H1 (cell line): ENCODE measurements at regions not wholly inside any gene's neighbourhood (a gene's known extent, or its start where the extent isn't known, plus 50 kb on each side); places are given as distances from the start of the nearest gene placed in this dataset.
A peak's percentile ranks its signal among the peaks of the same experiment; 100 is the strongest.

Experiments used
- CTCF ChIA-PET: fragments of 300-600 bp; sonication (Branson Sonifier 250); formaldehyde crosslinking; loops from one replicate; lab custom pipeline; 2021; ENCODE audit not compliant: partially characterized antibody; lab: Charles Lee
- POLR2A ChIA-PET: fragments of 300-600 bp; sonication (Branson Sonifier 250); formaldehyde crosslinking; loops from one replicate; lab custom pipeline; 2021; ENCODE audit warnings: inconsistent platforms; ENCODE audit not compliant: partially characterized antibody; lab: Charles Lee
- DNase-seq, 2 experiments: peaks; one replicate each; pipeline versions ENCODE4 v3.0.0 to v3.0.0-alpha.2; 2010 to 2022; ENCODE audit warnings: low spot score in 2 of 2, low read depth in 1 of 2, mixed read lengths in 1 of 2
- FAIRE-seq: peaks from 2 replicates; lab custom pipeline; 2011; peaks lifted over from hg19 to GRCh38; lab: Jason Lieb, UNC
- H2AFZ ChIP-seq: 2 replicates; pipeline ENCODE4 v1.8.1; 2012; ENCODE audit warnings: low read length, inconsistent platforms
- H2AK5ac ChIP-seq: 2 replicates; pipeline ENCODE4 v1.6.1; 2013; ENCODE audit warnings: low read depth, low read length
- H2BK120ac ChIP-seq: replicated peaks from 2 replicates; pipeline ENCODE3; 2013; ENCODE audit warnings: low read depth, low read length, inconsistent platforms
- H2BK12ac ChIP-seq: 2 replicates; pipeline ENCODE4 v1.6.1; 2013; ENCODE audit warnings: low read depth, low read length
- H2BK15ac ChIP-seq: 2 replicates; pipeline ENCODE4 v1.6.1; 2013; ENCODE audit warnings: low read length
- H2BK20ac ChIP-seq: 2 replicates; pipeline ENCODE4 v1.6.1; 2013; ENCODE audit warnings: low read length
- H2BK5ac ChIP-seq: 2 replicates; pipeline ENCODE4 v1.6.1; 2013; ENCODE audit warnings: low read depth, low read length
- H3K14ac ChIP-seq: 2 replicates; pipeline ENCODE4 v1.6.1; 2013; ENCODE audit warnings: inconsistent platforms; ENCODE audit not compliant: insufficient read length
- H3K18ac ChIP-seq: 2 replicates; pipeline ENCODE4 v1.6.1; 2013; ENCODE audit warnings: low read length; ENCODE audit errors: extremely low read depth
- H3K23ac ChIP-seq: 2 replicates; pipeline ENCODE4 v1.6.1; 2013; ENCODE audit warnings: inconsistent platforms; ENCODE audit not compliant: insufficient read length
- H3K23me2 ChIP-seq: 2 replicates; pipeline ENCODE4 v1.6.1; 2013; ENCODE audit warnings: low read depth, low read length
- H3K27ac ChIP-seq: 2 replicates; pipeline ENCODE4 v1.6.1; 2011; ENCODE audit warnings: low read depth, low read length, inconsistent platforms
- H3K27me3 ChIP-seq, 4 experiments: replicated peaks in 1 of 4; 1 replicate in 1 of 4; 2 replicates in 3 of 4; pipeline versions ENCODE4 v1.6.1 to v1.8.1; 2011 to 2013; ENCODE audit warnings: low read length in 3 of 4, mild to moderate bottlenecking in 3 of 4, inconsistent platforms in 2 of 4, mixed read lengths in 2 of 4, moderate library complexity in 1 of 4; ENCODE audit not compliant: control insufficient read depth in 3 of 4, insufficient read depth in 3 of 4; ENCODE audit errors: extremely low read depth in 1 of 4
- H3K36me3 ChIP-seq, 4 experiments: 2 replicates each; pipeline versions ENCODE4 v1.6.1 to v1.8.1; 2011 to 2013; ENCODE audit warnings: mild to moderate bottlenecking in 4 of 4, low read length in 3 of 4, moderate library complexity in 2 of 4, control low read depth in 1 of 4, inconsistent platforms in 1 of 4; ENCODE audit not compliant: insufficient read depth in 4 of 4, control insufficient read depth in 2 of 4
- H3K4ac ChIP-seq: replicated peaks from 2 replicates; pipeline ENCODE3; 2013; ENCODE audit warnings: low read length, low read depth, mixed read lengths, inconsistent platforms; ENCODE audit not compliant: insufficient read length
- H3K4me1 ChIP-seq, 4 experiments: replicated peaks in 1 of 4; 1 replicate in 1 of 4; 2 replicates in 3 of 4; pipeline versions ENCODE4 v1.6.1 to v1.8.1; 2011 to 2013; ENCODE audit warnings: low read length in 3 of 4, inconsistent platforms in 2 of 4, mixed read lengths in 1 of 4; ENCODE audit not compliant: insufficient read depth in 4 of 4, control insufficient read depth in 3 of 4
- H3K4me2 ChIP-seq, 2 experiments: 2 replicates each; pipeline versions ENCODE4 v1.6.1 to v1.8.1; 2011 to 2013; ENCODE audit warnings: low read depth in 2 of 2, low read length in 2 of 2, control low read depth in 1 of 2, inconsistent platforms in 1 of 2, mild to moderate bottlenecking in 1 of 2; ENCODE audit not compliant: insufficient read depth in 1 of 2
- H3K4me3 ChIP-seq, 4 experiments: fragments of 200-600, 300-600 bp in 1 of 4; sonication (generic), shearing (Covaris generic), sonication (Bioruptor Twin) in 1 of 4; 2 replicates each; pipeline versions ENCODE4 v1.5.1 to v1.8.1; 2011 to 2016; ENCODE audit warnings: low read length in 4 of 4, low read depth in 3 of 4, control low read depth in 2 of 4, inconsistent platforms in 2 of 4, mild to moderate bottlenecking in 2 of 4, mixed read lengths in 1 of 4, moderate library complexity in 1 of 4; ENCODE audit not compliant: insufficient read depth in 2 of 4; ENCODE audit errors: extremely low read depth in 1 of 4
- H3K56ac ChIP-seq: replicated peaks from 2 replicates; pipeline ENCODE3; 2013; ENCODE audit warnings: low read depth, mild to moderate bottlenecking, mixed read lengths, low read length, inconsistent platforms; ENCODE audit not compliant: insufficient read length
- H3K79me1 ChIP-seq: 2 replicates; pipeline ENCODE4 v1.6.1; 2013; ENCODE audit warnings: low read depth, low read length, control low read depth
- H3K79me2 ChIP-seq, 2 experiments: 2 replicates each; pipeline versions ENCODE4 v1.6.1 to v1.8.1; 2012 to 2013; ENCODE audit warnings: low read length in 2 of 2, mild to moderate bottlenecking in 2 of 2, inconsistent platforms in 1 of 2; ENCODE audit not compliant: insufficient read depth in 2 of 2, control insufficient read depth in 1 of 2
- H3K9ac ChIP-seq, 4 experiments: replicated peaks in 1 of 4; 1 replicate in 1 of 4; 2 replicates in 3 of 4; pipeline versions ENCODE4 v1.6.1 to v1.8.1; 2011 to 2013; ENCODE audit warnings: low read depth in 3 of 4, low read length in 3 of 4, control low read depth in 2 of 4, mild to moderate bottlenecking in 2 of 4, moderate library complexity in 2 of 4, inconsistent platforms in 1 of 4; ENCODE audit errors: extremely low read depth in 1 of 4
- H3K9me3 ChIP-seq, 2 experiments: 2 replicates each; pipeline versions ENCODE4 v1.6.1 to v1.8.1; 2012 to 2013; ENCODE audit warnings: mild to moderate bottlenecking in 2 of 2, moderate library complexity in 2 of 2, control low read depth in 1 of 2, inconsistent platforms in 1 of 2, low read depth in 1 of 2, low read length in 1 of 2, mixed read lengths in 1 of 2; ENCODE audit not compliant: insufficient read depth in 2 of 2
- H4K20me1 ChIP-seq, 2 experiments: replicated peaks in 1 of 2; 2 replicates each; pipeline versions ENCODE3 to v1.8.1; 2011 to 2013; ENCODE audit warnings: inconsistent platforms in 2 of 2, low read length in 2 of 2, mild to moderate bottlenecking in 1 of 2; ENCODE audit not compliant: insufficient read depth in 2 of 2, control insufficient read depth in 1 of 2
- H4K5ac ChIP-seq: 2 replicates; pipeline ENCODE4 v1.6.1; 2013; ENCODE audit warnings: low read length, low read depth, mixed read lengths, inconsistent platforms; ENCODE audit not compliant: insufficient read length
- H4K8ac ChIP-seq: 2 replicates; pipeline ENCODE4 v1.8.0; 2013; ENCODE audit warnings: mild to moderate bottlenecking, moderate library complexity, low read length, inconsistent platforms; ENCODE audit not compliant: insufficient read depth; ENCODE audit errors: extremely low read depth
- H4K91ac ChIP-seq: replicated peaks from 2 replicates; pipeline ENCODE3; 2013; ENCODE audit warnings: low read length, mixed read lengths, inconsistent platforms; ENCODE audit not compliant: insufficient read length
- CHD1 ChIP-seq: IDR thresholded peaks from 2 replicates; pipeline ENCODE4 v1.6.1; 2012; ENCODE audit warnings: low read depth, low read length, improper control_type of control experiment
- CTCF ChIP-seq, 3 experiments: IDR thresholded peaks; 1 replicate in 2 of 3; 2 replicates in 1 of 3; pipeline versions ENCODE4 v1.5.1 to v1.6.1; 2011; ENCODE audit warnings: low read length in 3 of 3, mild to moderate bottlenecking in 3 of 3, inconsistent platforms in 2 of 3, low read depth in 1 of 3, moderate library complexity in 1 of 3; ENCODE audit not compliant: insufficient read depth in 1 of 3; ENCODE audit errors: control extremely low read depth in 1 of 3
- EGR1 ChIP-seq: IDR thresholded peaks from 2 replicates; pipeline ENCODE4 v1.6.1; 2011; ENCODE audit warnings: low read depth, low read length, borderline replicate concordance
- GABPA ChIP-seq: IDR thresholded peaks from 2 replicates; pipeline ENCODE4 v1.6.1; 2011; ENCODE audit warnings: mild to moderate bottlenecking, low read length, moderate library complexity, borderline replicate concordance; ENCODE audit not compliant: insufficient read depth
- HDAC2 ChIP-seq, 2 experiments: fragments of 300-600 bp in 1 of 2; sonication (generic) in 1 of 2; IDR thresholded peaks; 2 replicates each; pipeline ENCODE4 v1.6.1; 2011 to 2012; ENCODE audit warnings: low read depth in 2 of 2, low read length in 2 of 2, mild to moderate bottlenecking in 2 of 2, moderate library complexity in 2 of 2, borderline replicate concordance in 1 of 2, inconsistent platforms in 1 of 2
- KDM1A ChIP-seq: fragments of 200-600, 300-600 bp; sonication (generic); IDR thresholded peaks from 2 replicates; pipeline ENCODE4 v1.7.1; 2016; ENCODE audit warnings: mild to moderate bottlenecking, low read length, borderline replicate concordance
- MAX ChIP-seq: IDR thresholded peaks from 2 replicates; pipeline ENCODE4 v1.6.1; 2012; ENCODE audit warnings: inconsistent platforms
- POU5F1 ChIP-seq: IDR thresholded peaks from 2 replicates; pipeline ENCODE4 v1.6.1; 2011; ENCODE audit warnings: low read depth, mild to moderate bottlenecking, low read length, moderate library complexity
- TAF7 ChIP-seq: optimal IDR thresholded peaks from 2 replicates; pipeline ENCODE3; 2011; ENCODE audit warnings: low read depth, mild to moderate bottlenecking, inconsistent platforms, low read length, moderate library complexity, borderline replicate concordance
- ZNF274 ChIP-seq: IDR thresholded peaks from 2 replicates; pipeline ENCODE4 v1.7.0; 2012; ENCODE audit warnings: low read length, borderline replicate concordance; ENCODE audit errors: extremely low read depth
- WGBS, 2 experiments: shearing (Covaris generic) in 1 of 2; methylation state at CpG; one replicate each; pipeline versions ENCODE4 v1.1.6 to v1.1.7; 2013 to 2015; ENCODE audit warnings: low lambda C conversion rate in 2 of 2, mixed read lengths in 2 of 2, inconsistent platforms in 1 of 2, low coverage in 1 of 2, missing lambda C conversion rate in 1 of 2; ENCODE audit not compliant: insufficient replicate concordance in 2 of 2, insufficient coverage in 1 of 2, insufficient read length in 1 of 2; ENCODE audit errors: extremely low coverage in 1 of 2, missing lambda C conversion rate in 1 of 2; 5-methylcytosine and 5-hydroxymethylcytosine counted together

- TF ChIP-seq CHD1 (no peak), GABPA (no peak), HDAC2 (IDR thresholded peaks at IDR 0.05; ENCODE audit: borderline replicate concordance in 1 of 2, low read depth in 2 of 2, low read length in 2 of 2) (no peak), CTCF (IDR thresholded peaks at IDR 0.05; ENCODE audit: control extremely low read depth in 1 of 3, insufficient read depth in 1 of 3, low read depth in 1 of 3, low read length in 3 of 3) (no peak), TAF7 (no peak), EGR1 (no peak), KDM1A (no peak), ZNF274 (no peak), MAX (no peak), POU5F1 (no peak)
- Histone ChIP-seq H2BK120ac (no peak overlapping the region), H2AK5ac (no peak overlapping the region), H3K56ac (no peak overlapping the region), H4K5ac (no peak overlapping the region), H4K8ac (no peak overlapping the region), H3K79me2 (no peaks in the 10 kb centered on the region), H3K14ac (no peak overlapping the region), H2AFZ (no peak overlapping the region), H2BK20ac (no peak overlapping the region), H3K36me3 (no peaks in the 10 kb centered on the region), H3K4ac (no peak overlapping the region), H3K27ac (no peak overlapping the region), H2BK15ac (no peak overlapping the region), H3K9me3 (no peaks in the 10 kb centered on the region), H3K4me1 (peaks cover 0 to 5% (median 2%) of the 10 kb centered on the region in 4 experiments), H3K4me2 (no peak overlapping the region), H2BK5ac (no peak overlapping the region), H4K91ac (no peak overlapping the region), H4K20me1 (peaks cover 0 to under 1% of the 10 kb centered on the region in 2 experiments), H3K18ac (no peak overlapping the region), H3K79me1 (no peaks in the 10 kb centered on the region), H3K23me2 (peaks cover under 1% of the 10 kb centered on the region; the same call in 1 of the 2 replicates), H3K9ac (no peak overlapping the region), H3K23ac (no peak overlapping the region), H3K4me3 (no peak overlapping the region), H2BK12ac (no peak overlapping the region), H3K27me3 (peaks cover 10 to 22% (median 15%) of the 10 kb centered on the region in 4 experiments)
- FAIRE-seq (no peak), DNase-seq (peak in 1 of 2 experiments; percentile 33)
- WGBS, 2 experiments: 76% methylated on average over 5 of the region's 5 CpGs; no CpG with 5 or more reads in 1 of the 2 experiments
- ChIA-PET CTCF (interaction anchor here (0.6 to 1.3 kb wide), 2 partner anchors 36 to 957 kb away, joined by 3 read pairs; no protein-coding TSS in a partner anchor), POLR2A (interaction anchor here (0.9 kb wide), 1 partner anchor 8 kb away, joined by 3 read pairs; no protein-coding TSS in a partner anchor)
These were observed 151.4 kb downstream of the BRD1 start for GRCh38 chr22:49676230-49676629.
